Breast epithelium (tissue), 4 donors: ENCODE measurements at regions not wholly inside any gene's neighbourhood (a gene's known extent, or its start where the extent isn't known, plus 50 kb on each side); places are given as distances from the start of the nearest gene placed in this dataset.

ENCODE experiments used
- DNase-seq, 2 donors: peaks; one replicate each; pipeline ENCODE4 v3.0.0-alpha.2; 2019; ENCODE audit warnings: low spot score in 2 of 2
- H3K27ac ChIP-seq, 2 donors: fragments of 200-600 bp; sonication (generic) in 1 of 2; one replicate each; pipeline ENCODE4 v1.5.1; 2016 to 2019; ENCODE audit warnings: mild to moderate bottlenecking in 1 of 2
- H3K27me3 ChIP-seq, 2 donors: fragments of 200-600 bp; sonication (generic) in 1 of 2; one replicate each; pipeline versions ENCODE4 v1.5.1 to v1.6.0; 2017 to 2019; ENCODE audit warnings: control low read depth in 1 of 2, mild to moderate bottlenecking in 1 of 2
- H3K36me3 ChIP-seq: fragments of 200-600 bp; one replicate; pipeline ENCODE4 v1.5.1; 2019
- H3K4me1 ChIP-seq, 2 donors: fragments of 200-600 bp; sonication (generic); one replicate each; pipeline ENCODE4 v1.5.1; 2016 to 2019; ENCODE audit warnings: control low read depth in 1 of 2
- H3K4me3 ChIP-seq, 3 donors: fragments of 200-600 bp; sonication (generic); 1 replicate in 2 of 3; 2 replicates in 1 of 3; pipeline ENCODE4 v1.5.1; 2016 to 2019; ENCODE audit warnings: mild to moderate bottlenecking in 3 of 3, moderate library complexity in 2 of 3
- H3K9me3 ChIP-seq, 2 donors: fragments of 200-600 bp; sonication (generic) in 1 of 2; one replicate each; pipeline ENCODE4 v1.5.1; 2016 to 2019; ENCODE audit warnings: control low read depth in 1 of 2
- POLR2A ChIP-seq: fragments of 450-650 bp; IDR thresholded peaks from one replicate; pipeline ENCODE4 v1.6.1; 2016; ENCODE audit warnings: antibody characterized with exemption, mild to moderate bottlenecking, moderate library complexity
- POLR2AphosphoS5 ChIP-seq, 3 donors: sonication (generic); formaldehyde crosslinking; IDR thresholded peaks; one replicate each; pipeline ENCODE4 v1.6.1; 2017; ENCODE audit warnings: antibody characterized with exemption in 3 of 3
- intact Hi-C: fragments of 100-400 bp; cut with DNase I; formaldehyde crosslinking; loops from one replicate; pipeline ENCODE4 v1.15.1; 2023; ENCODE audit warnings: low total_unique reads
- TF ChIP-seq, protein P1 (sequence below), 3 donors: fragments of 450-650 bp; IDR thresholded peaks; one replicate each; pipeline ENCODE4 v1.5.1; 2016 to 2017; ENCODE audit warnings: antibody characterized with exemption in 3 of 3, mild to moderate bottlenecking in 3 of 3, moderate library complexity in 3 of 3

DNA sequence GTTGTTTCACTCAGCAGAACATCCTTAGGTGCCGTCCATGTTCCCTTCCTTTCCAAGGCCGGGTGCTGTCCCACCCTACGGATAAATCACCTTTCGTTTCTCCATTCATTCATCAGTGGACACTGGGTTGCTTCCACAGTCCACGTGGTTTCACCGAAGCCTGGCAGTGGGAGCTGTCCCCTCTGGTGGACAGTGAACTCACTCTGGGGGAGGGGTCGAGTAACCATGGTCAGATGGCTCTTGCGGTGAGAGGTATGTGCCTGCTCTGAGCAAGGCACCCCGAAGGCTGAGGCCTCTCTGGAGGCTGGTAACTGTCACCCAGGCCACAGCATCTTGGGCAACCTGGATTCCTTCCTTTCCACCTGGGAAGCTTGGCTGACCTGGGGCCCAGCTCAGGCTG, 61.5 kb upstream of the TWIST2 start:
- H3K4me3 ChIP-seq = peak overlapping the region in 2 of 3 donors; percentile 19 to 41
- TF ChIP-seq, protein P1, sequence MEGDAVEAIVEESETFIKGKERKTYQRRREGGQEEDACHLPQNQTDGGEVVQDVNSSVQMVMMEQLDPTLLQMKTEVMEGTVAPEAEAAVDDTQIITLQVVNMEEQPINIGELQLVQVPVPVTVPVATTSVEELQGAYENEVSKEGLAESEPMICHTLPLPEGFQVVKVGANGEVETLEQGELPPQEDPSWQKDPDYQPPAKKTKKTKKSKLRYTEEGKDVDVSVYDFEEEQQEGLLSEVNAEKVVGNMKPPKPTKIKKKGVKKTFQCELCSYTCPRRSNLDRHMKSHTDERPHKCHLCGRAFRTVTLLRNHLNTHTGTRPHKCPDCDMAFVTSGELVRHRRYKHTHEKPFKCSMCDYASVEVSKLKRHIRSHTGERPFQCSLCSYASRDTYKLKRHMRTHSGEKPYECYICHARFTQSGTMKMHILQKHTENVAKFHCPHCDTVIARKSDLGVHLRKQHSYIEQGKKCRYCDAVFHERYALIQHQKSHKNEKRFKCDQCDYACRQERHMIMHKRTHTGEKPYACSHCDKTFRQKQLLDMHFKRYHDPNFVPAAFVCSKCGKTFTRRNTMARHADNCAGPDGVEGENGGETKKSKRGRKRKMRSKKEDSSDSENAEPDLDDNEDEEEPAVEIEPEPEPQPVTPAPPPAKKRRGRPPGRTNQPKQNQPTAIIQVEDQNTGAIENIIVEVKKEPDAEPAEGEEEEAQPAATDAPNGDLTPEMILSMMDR (IDR thresholded peaks at IDR 0.05) = no peak
- TF ChIP-seq POLR2AphosphoS5 (IDR thresholded peaks at IDR 0.05) (no peak), POLR2A (no peak)
- no peaks in the 10 kb centered on the region for H3K4me1 ChIP-seq
- peak overlapping the region in 1 of 2 donors; percentile 78 for H3K27ac ChIP-seq
- no peaks in the 10 kb centered on the region for H3K9me3 ChIP-seq
- intact Hi-C loops = no loop called here
- no peaks in the 10 kb centered on the region for H3K27me3 ChIP-seq
- no peaks in the 10 kb centered on the region for H3K36me3 ChIP-seq
- no peak for DNase-seq

DNA sequence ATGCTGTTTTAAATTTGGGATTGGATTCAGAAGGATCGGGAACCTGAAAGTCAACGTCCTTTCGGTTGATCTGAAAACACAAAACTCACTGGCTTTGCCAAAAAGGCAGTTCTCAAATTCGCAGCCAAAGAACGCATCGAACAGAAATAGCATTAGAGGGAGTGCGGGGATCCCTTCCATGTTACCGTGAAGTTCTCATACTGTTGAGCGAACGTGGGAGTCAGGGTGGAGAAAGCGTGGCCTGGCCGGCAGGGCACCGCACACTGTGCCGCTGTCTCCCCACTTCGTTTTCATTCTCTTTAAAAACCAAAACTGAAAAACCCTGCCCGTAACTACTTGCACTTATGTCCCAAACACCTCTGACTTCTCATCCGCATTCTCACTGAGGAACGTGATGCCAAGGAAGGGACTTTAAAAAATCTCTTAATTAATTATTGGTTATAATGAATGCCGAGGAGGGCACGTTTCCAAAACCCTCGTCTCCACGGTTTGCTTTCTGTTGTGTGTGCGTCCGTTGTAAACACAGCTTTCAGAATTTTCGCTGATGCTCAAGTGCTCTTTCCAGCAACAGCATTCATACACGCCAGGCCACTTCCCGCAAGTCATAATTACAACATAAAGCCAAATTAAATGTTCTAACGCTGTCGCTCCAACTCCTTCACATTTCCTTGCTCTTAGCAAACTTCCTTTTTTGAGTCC, 60.9 kb upstream of the TWIST2 start:
- DNase-seq = no peak
- intact Hi-C loops = no loop called here
- H3K9me3 ChIP-seq = no peaks in the 10 kb centered on the region
- no peaks in the 10 kb centered on the region for H3K36me3 ChIP-seq
- TF ChIP-seq, protein P1 (IDR thresholded peaks at IDR 0.05) = no peak
- TF ChIP-seq POLR2A = no peak
- no peak for TF ChIP-seq POLR2AphosphoS5 (IDR thresholded peaks at IDR 0.05)
- peak overlapping the region in 2 of 3 donors; percentile 19 to 41 for H3K4me3 ChIP-seq
- H3K4me1 ChIP-seq = no peaks in the 10 kb centered on the region
- H3K27ac ChIP-seq = peak overlapping the region in 1 of 2 donors; percentile 78
- H3K27me3 ChIP-seq = no peaks in the 10 kb centered on the region

DNA sequence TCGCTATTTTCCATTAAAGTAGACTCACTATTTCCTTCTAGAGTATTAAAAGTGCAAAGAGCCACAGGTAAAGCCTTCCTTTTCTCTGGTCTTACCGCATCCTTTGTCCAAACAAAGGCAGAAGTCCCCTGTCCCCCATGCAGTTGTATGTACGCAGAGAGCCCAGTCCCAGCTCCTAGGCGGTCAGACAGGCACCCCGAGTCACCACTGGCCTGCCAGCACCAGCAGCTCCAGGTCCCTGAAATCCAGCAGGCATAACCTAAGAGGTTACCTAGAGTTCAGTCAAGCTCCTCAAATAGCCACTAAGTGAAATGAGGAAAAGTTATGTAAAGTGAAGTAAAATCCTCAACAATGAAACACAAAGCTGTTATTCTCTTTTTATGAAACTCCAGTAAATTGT, 60.4 kb upstream of the TWIST2 start:
- no peaks in the 10 kb centered on the region for H3K4me1 ChIP-seq
- intact Hi-C loops = no loop called here
- peak overlapping the region in 1 of 2 donors; percentile 55 for H3K27ac ChIP-seq
- no peak for DNase-seq
- H3K36me3 ChIP-seq = no peaks in the 10 kb centered on the region
- no peaks in the 10 kb centered on the region for H3K9me3 ChIP-seq
- TF ChIP-seq, protein P1 (IDR thresholded peaks at IDR 0.05) = no peak
- TF ChIP-seq POLR2AphosphoS5 (IDR thresholded peaks at IDR 0.05) = no peak
- TF ChIP-seq POLR2A = no peak
- peak overlapping the region in 2 of 3 donors; percentile 19 to 41 for H3K4me3 ChIP-seq
- H3K27me3 ChIP-seq = no peaks in the 10 kb centered on the region

DNA sequence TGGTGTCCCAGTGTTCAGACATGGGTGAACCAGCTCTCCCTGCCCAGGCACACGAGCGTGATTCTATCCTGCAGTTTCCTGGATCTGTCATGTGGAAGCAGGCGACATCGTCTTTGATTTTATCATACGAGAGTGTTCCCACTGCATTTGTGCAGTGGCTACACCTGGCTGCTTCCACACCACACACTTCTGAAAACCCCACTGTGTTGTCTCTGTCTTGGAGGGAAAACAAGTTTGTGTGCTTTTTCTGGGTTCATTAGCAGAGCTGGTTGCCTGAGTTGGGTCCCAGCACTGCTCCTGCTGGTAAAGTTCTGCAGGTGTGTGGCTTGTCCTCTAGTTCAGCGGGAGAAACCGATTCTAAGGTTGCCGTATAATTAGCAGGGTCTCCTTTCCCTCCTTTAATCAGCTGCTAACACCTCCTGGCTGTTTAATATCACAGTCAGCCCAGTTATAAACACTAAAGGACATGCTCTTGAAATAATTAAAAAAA, 58.5 kb upstream of the TWIST2 start:
- no peak for DNase-seq
- Histone ChIP-seq H3K36me3 (no peaks in the 10 kb centered on the region), H3K4me3 (no peak overlapping the region), H3K27me3 (no peaks in the 10 kb centered on the region), H3K27ac (peak overlapping the region in 1 of 2 donors; percentile 12), H3K9me3 (no peaks in the 10 kb centered on the region), H3K4me1 (no peaks in the 10 kb centered on the region)
- intact Hi-C loops = no loop called here
- TF ChIP-seq, protein P1 (IDR thresholded peaks at IDR 0.05) = no peak
- TF ChIP-seq POLR2A = no peak
- no peak for TF ChIP-seq POLR2AphosphoS5 (IDR thresholded peaks at IDR 0.05)

DNA sequence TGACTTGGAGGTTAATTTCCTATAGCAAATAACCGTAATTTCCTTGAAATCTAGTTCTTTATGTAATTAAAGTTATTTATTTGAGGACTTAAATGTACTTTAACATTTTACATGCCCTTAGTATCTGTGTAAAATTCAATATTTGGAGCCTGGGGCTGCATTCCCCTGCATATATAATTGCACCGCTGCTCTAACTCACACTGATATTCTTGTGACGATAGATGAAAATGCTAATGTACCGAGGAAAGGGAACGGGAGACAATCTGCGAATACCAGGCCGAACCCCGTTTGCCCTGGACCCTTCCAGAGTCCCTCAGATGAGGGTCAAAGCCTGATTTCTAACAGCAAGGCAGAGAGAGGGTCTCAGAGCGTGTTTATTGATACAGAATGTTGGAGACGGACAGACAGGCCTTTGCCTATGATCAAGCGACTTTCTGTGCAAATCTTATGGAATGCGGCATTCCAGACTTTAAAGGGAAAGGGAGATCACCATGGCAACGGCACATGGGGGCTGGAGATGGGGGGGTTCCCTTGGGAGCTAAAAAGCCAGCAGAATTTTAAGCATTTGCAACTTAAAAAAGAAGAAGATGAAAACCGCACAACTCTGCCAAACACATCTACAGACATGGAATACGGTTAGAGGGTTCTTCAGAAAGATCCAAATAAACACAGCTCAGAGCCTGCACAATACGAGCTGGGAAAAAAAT, 57.6 kb upstream of the TWIST2 start:
- no peaks in the 10 kb centered on the region for H3K36me3 ChIP-seq
- no peaks in the 10 kb centered on the region for H3K4me1 ChIP-seq
- no peak for DNase-seq
- H3K27me3 ChIP-seq = no peaks in the 10 kb centered on the region
- H3K4me3 ChIP-seq = peak overlapping the region in 1 of 3 donors; percentile 13
- TF ChIP-seq POLR2AphosphoS5 (IDR thresholded peaks at IDR 0.05) (no peak), POLR2A (no peak)
- no peaks in the 10 kb centered on the region for H3K9me3 ChIP-seq
- intact Hi-C loops = no loop called here
- no peak overlapping the region for H3K27ac ChIP-seq
